IMR-90 (cell line): ENCODE measurements at regions not wholly inside any gene's neighbourhood (a gene's known extent, or its start where the extent isn't known, plus 50 kb on each side); places are given as distances from the start of the nearest gene placed in this dataset.

Experiments
- CTCF ChIP-seq: conservative IDR thresholded peaks from 2 replicates; pipeline ENCODE4 v1.5.1; 2012; ENCODE audit warnings: mild to moderate bottlenecking, low read depth, low read length, improper control_type of control experiment
- MAZ ChIP-seq: IDR thresholded peaks from 2 replicates; pipeline ENCODE4 v1.6.1; 2012; ENCODE audit warnings: low read depth, mild to moderate bottlenecking, low read length, improper control_type of control experiment, moderate library complexity, borderline replicate concordance
- POLR2A ChIP-seq: IDR thresholded peaks from 2 replicates; pipeline ENCODE4 v1.6.1; 2012; ENCODE audit warnings: mild to moderate bottlenecking, low read depth, low read length

- TF ChIP-seq MAZ (no peak), POLR2A (no peak), CTCF (no peak)
Observed at GRCh38 chr12:43118881-43119280, 433.1 kb downstream of the ADAMTS20 start.
